Memory B cell (primary cell): ENCODE measurements at regions not wholly inside any gene's neighbourhood (a gene's known extent, or its start where the extent isn't known, plus 50 kb on each side); places are given as distances from the start of the nearest gene placed in this dataset.

ENCODE experiments used
- ATAC-seq: fragments of 150-1000 bp; cut with Tn5 transposase; 2 replicates; pipeline ENCODE4 v1.10.0; 2021; ENCODE audit warnings: low read depth, mild to moderate bottlenecking, moderate library complexity
- DNase-seq, 2 donors: peaks; one replicate each; pipeline ENCODE4 v3.0.0; 2022; ENCODE audit warnings: low spot score in 2 of 2
- H3K27ac Mint-ChIP-seq: one replicate; pipeline ENCODE4 v1.8.0; 2022; ENCODE audit warnings: mild to moderate bottlenecking, moderate library complexity, mixed read lengths
- H3K27me3 Mint-ChIP-seq: one replicate; pipeline ENCODE4 v1.8.0; 2022; ENCODE audit warnings: mixed read lengths
- H3K36me3 Mint-ChIP-seq: one replicate; pipeline ENCODE4 v1.8.0; 2022; ENCODE audit warnings: mild to moderate bottlenecking, mixed read lengths
- H3K4me1 Mint-ChIP-seq: one replicate; pipeline ENCODE4 v1.8.0; 2022; ENCODE audit warnings: mixed read lengths
- H3K4me3 Mint-ChIP-seq: one replicate; pipeline ENCODE4 v1.8.0; 2022; ENCODE audit warnings: mild to moderate bottlenecking, moderate library complexity, mixed read lengths
- H3K9me3 Mint-ChIP-seq: one replicate; pipeline ENCODE4 v1.8.0; 2022; ENCODE audit warnings: mixed read lengths

- peaks cover 12% of the 10 kb centered on the region for H3K9me3 Mint-ChIP-seq
- no peaks in the 10 kb centered on the region for H3K36me3 Mint-ChIP-seq
- H3K4me3 Mint-ChIP-seq, result no peak overlapping the region
- no peak overlapping the region for H3K27ac Mint-ChIP-seq
- ATAC-seq (no peak), DNase-seq (no peak)
- H3K4me1 Mint-ChIP-seq, result no peaks in the 10 kb centered on the region
- H3K27me3 Mint-ChIP-seq, result peaks cover 5% of the 10 kb centered on the region
Measured at GRCh38 chr22:27525711-27526110, 275.8 kb downstream of the MN1 start.

DNA sequence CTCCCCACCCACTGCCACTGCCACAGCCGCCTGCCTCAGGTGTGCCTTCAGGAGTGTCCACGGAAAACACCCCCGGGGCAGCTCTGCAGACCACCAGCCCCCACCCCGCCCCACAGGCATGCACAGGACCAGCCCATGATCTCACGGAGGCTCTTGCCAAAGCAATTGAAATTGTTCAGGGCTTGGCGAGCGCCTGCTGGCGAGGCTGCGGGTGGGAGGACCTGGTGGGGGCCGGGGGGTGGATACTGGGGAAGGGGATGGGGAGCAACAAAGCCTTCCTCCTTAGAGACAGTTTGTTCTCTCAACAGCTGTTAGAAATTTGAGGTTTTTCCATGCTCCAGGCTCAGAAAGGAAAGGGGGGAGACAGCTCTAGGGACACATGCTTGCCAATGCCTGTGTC, 274.7 kb downstream of the MN1 start:
- DNase-seq (no peak), ATAC-seq (no peak)
- Mint-ChIP-seq H3K27ac (no peak overlapping the region), H3K4me1 (no peaks in the 10 kb centered on the region), H3K27me3 (peaks cover 5% of the 10 kb centered on the region), H3K4me3 (no peak overlapping the region), H3K36me3 (no peaks in the 10 kb centered on the region), H3K9me3 (peaks cover 12% of the 10 kb centered on the region)

- Mint-ChIP-seq H3K4me3 (no peak overlapping the region), H3K9me3 (peaks cover 2% of the 10 kb centered on the region), H3K27me3 (peaks cover 2% of the 10 kb centered on the region), H3K4me1 (no peaks in the 10 kb centered on the region), H3K27ac (no peak overlapping the region), H3K36me3 (no peaks in the 10 kb centered on the region)
- DNase-seq (no peak), ATAC-seq (no peak)
Measured at GRCh38 chr22:27531782-27532530, 269.6 kb downstream of the MN1 start.

- no peak for DNase-seq
- no peak overlapping the region for H3K4me3 Mint-ChIP-seq
- H3K27me3 Mint-ChIP-seq, result peaks cover 2% of the 10 kb centered on the region
- H3K36me3 Mint-ChIP-seq, result no peaks in the 10 kb centered on the region
- peaks cover 2% of the 10 kb centered on the region for H3K9me3 Mint-ChIP-seq
- no peak overlapping the region for H3K27ac Mint-ChIP-seq
- no peaks in the 10 kb centered on the region for H3K4me1 Mint-ChIP-seq
- ATAC-seq, result no peak
Measured at GRCh38 chr22:27533105-27533745, 268.3 kb downstream of the MN1 start.

GRCh38 chr22:27534720-27535125, 266.8 kb downstream of the MN1 start:
- Mint-ChIP-seq H3K4me3 (no peak overlapping the region), H3K27me3 (no peaks in the 10 kb centered on the region), H3K4me1 (no peaks in the 10 kb centered on the region), H3K9me3 (no peaks in the 10 kb centered on the region), H3K27ac (no peak overlapping the region), H3K36me3 (no peaks in the 10 kb centered on the region)
- DNase-seq, result no peak
- no peak for ATAC-seq

GRCh38 chr22:27535452-27535851, 266.1 kb downstream of the MN1 start:
- H3K9me3 Mint-ChIP-seq, result no peaks in the 10 kb centered on the region
- no peak overlapping the region for H3K27ac Mint-ChIP-seq
- H3K4me3 Mint-ChIP-seq, result no peak overlapping the region
- ATAC-seq (no peak), DNase-seq (no peak)
- H3K27me3 Mint-ChIP-seq, result no peaks in the 10 kb centered on the region
- no peaks in the 10 kb centered on the region for H3K36me3 Mint-ChIP-seq
- H3K4me1 Mint-ChIP-seq, result no peaks in the 10 kb centered on the region

- H3K4me3 Mint-ChIP-seq, result no peak overlapping the region
- H3K9me3 Mint-ChIP-seq, result no peaks in the 10 kb centered on the region
- no peak for DNase-seq
- H3K27ac Mint-ChIP-seq, result no peak overlapping the region
- ATAC-seq, result no peak
- H3K36me3 Mint-ChIP-seq, result no peaks in the 10 kb centered on the region
- H3K27me3 Mint-ChIP-seq, result no peaks in the 10 kb centered on the region
- no peaks in the 10 kb centered on the region for H3K4me1 Mint-ChIP-seq
Measured at GRCh38 chr22:27537501-27537900, 264.1 kb downstream of the MN1 start.

DNA sequence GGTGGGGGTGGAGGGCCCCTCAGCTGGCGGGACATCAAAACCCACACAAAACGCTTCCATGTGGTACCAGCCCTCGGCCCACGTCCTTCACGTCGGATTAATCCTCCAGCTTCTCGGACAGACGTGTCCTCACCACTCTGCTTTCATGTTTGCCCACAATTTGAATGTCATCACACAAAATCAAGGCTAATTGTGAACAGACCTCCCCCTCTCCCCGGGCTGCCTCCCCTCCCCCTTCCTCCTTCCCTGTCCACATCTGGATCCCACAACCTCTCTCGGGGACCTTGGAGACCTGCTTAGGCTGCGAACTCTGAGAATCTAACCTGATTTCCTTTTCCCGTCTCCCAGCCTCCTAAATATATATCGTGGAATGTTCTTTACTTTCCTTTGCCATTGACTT, 262.9 kb downstream of the MN1 start:
- H3K4me1 Mint-ChIP-seq, result no peaks in the 10 kb centered on the region
- no peaks in the 10 kb centered on the region for H3K9me3 Mint-ChIP-seq
- no peaks in the 10 kb centered on the region for H3K36me3 Mint-ChIP-seq
- no peak overlapping the region for H3K27ac Mint-ChIP-seq
- H3K27me3 Mint-ChIP-seq, result peaks cover 4% of the 10 kb centered on the region
- no peak overlapping the region for H3K4me3 Mint-ChIP-seq
- DNase-seq, result no peak
- ATAC-seq, result no peak

- H3K27me3 Mint-ChIP-seq, result peaks cover 5% of the 10 kb centered on the region
- H3K36me3 Mint-ChIP-seq, result no peaks in the 10 kb centered on the region
- ATAC-seq, result no peak
- H3K4me3 Mint-ChIP-seq, result no peak overlapping the region
- no peak overlapping the region for H3K27ac Mint-ChIP-seq
- H3K4me1 Mint-ChIP-seq, result no peaks in the 10 kb centered on the region
- DNase-seq, result no peak
- H3K9me3 Mint-ChIP-seq, result no peaks in the 10 kb centered on the region
Measured at GRCh38 chr22:27540247-27540646, 261.3 kb downstream of the MN1 start.

- Mint-ChIP-seq H3K27ac (no peak overlapping the region), H3K4me3 (no peak overlapping the region), H3K27me3 (peaks cover 7% of the 10 kb centered on the region), H3K9me3 (no peaks in the 10 kb centered on the region), H3K36me3 (no peaks in the 10 kb centered on the region), H3K4me1 (no peaks in the 10 kb centered on the region)
- DNase-seq (no peak), ATAC-seq (no peak)
Measured at GRCh38 chr22:27540656-27541396, 260.7 kb downstream of the MN1 start.

DNA sequence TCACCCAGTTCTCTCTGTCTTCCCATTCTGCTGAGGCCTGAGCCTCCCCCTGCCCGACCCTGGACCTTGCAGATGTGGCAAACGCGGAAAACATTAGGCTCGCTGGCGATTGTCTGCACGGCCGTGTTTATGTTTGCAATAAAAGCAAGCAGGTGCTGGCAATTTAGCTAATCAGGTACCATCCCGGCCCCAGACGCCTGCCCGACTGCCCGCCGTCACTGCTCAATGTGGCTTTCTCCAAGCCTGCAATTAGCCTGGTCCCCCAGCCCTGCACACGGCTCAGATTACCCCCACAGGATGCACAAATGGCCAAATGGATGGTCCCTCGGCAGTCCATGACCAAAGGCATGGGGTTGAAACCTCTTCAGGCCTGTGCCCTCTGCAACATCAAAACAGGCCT, 259.7 kb downstream of the MN1 start:
- no peaks in the 10 kb centered on the region for H3K36me3 Mint-ChIP-seq
- H3K9me3 Mint-ChIP-seq, result no peaks in the 10 kb centered on the region
- DNase-seq (no peak), ATAC-seq (no peak)
- no peak overlapping the region for H3K27ac Mint-ChIP-seq
- no peak overlapping the region for H3K4me3 Mint-ChIP-seq
- no peaks in the 10 kb centered on the region for H3K4me1 Mint-ChIP-seq
- H3K27me3 Mint-ChIP-seq, result peaks cover 8% of the 10 kb centered on the region

- no peak overlapping the region for H3K4me3 Mint-ChIP-seq
- no peak for DNase-seq
- H3K9me3 Mint-ChIP-seq, result no peaks in the 10 kb centered on the region
- H3K27me3 Mint-ChIP-seq, result peaks cover 8% of the 10 kb centered on the region
- no peaks in the 10 kb centered on the region for H3K36me3 Mint-ChIP-seq
- no peak overlapping the region for H3K27ac Mint-ChIP-seq
- no peak for ATAC-seq
- no peaks in the 10 kb centered on the region for H3K4me1 Mint-ChIP-seq
Measured at GRCh38 chr22:27542602-27543001, 259.0 kb downstream of the MN1 start.

GRCh38 chr22:27543460-27543859, 258.1 kb downstream of the MN1 start:
- Mint-ChIP-seq H3K4me3 (no peak overlapping the region), H3K27me3 (peaks cover 8% of the 10 kb centered on the region), H3K9me3 (no peaks in the 10 kb centered on the region), H3K36me3 (no peaks in the 10 kb centered on the region), H3K27ac (no peak overlapping the region), H3K4me1 (no peaks in the 10 kb centered on the region)
- ATAC-seq (no peak), DNase-seq (no peak)

DNA sequence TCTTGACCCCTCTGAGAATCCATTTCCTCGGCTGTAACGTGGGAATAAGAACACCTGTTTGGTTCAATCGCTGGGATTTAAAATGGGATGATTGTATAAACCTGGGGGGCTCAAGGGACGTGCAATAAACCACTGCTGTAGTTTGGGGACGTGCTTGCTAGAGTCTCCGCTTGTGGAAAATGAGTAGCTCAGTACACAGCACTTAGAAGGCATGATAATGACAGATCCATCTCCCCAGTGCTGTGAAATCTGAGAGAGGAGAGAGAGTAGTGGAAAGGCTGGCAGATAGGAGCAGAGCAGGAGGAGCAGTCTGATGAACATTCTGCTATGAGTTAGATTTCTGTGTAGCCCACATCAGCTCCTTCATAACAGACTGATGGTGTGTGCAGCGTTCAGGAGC, 256.5 kb downstream of the MN1 start:
- Mint-ChIP-seq H3K36me3 (no peaks in the 10 kb centered on the region), H3K4me3 (no peak overlapping the region), H3K27ac (no peak overlapping the region), H3K9me3 (no peaks in the 10 kb centered on the region), H3K27me3 (peaks cover 8% of the 10 kb centered on the region), H3K4me1 (no peaks in the 10 kb centered on the region)
- DNase-seq (no peak), ATAC-seq (no peak)
